Activated B cell treated with CpG ODN at 0.5 μM for 24 hours (primary cell): ENCODE measurements at regions not wholly inside any gene's neighbourhood (a gene's known extent, or its start where the extent isn't known, plus 50 kb on each side); places are given as distances from the start of the nearest gene placed in this dataset.

ENCODE experiments used
- ATAC-seq: fragments of 200-7000 bp; cut with Tn5 transposase; one replicate; pipeline ENCODE4 v1.10.0; 2021; ENCODE audit warnings: low read depth, mild to moderate bottlenecking, moderate library complexity
- CTCF ChIA-PET: fragments of 350-600 bp; sonication (Branson Sonifier 250); formaldehyde crosslinking; loops from one replicate; lab custom pipeline; 2021; ENCODE audit warnings: antibody characterized with exemption; lab: Charles Lee
- POLR2A ChIA-PET: fragments of 350-600 bp; sonication (Branson Sonifier 250); formaldehyde crosslinking; loops from one replicate; lab custom pipeline; 2021; ENCODE audit warnings: antibody characterized with exemption; lab: Charles Lee
- DNase-seq: peaks from one replicate; pipeline ENCODE4 v3.0.0; 2022
- H3K27ac Mint-ChIP-seq: one replicate; pipeline ENCODE4 v1.8.0; 2020; ENCODE audit warnings: mixed read lengths
- H3K27me3 Mint-ChIP-seq: one replicate; pipeline ENCODE4 v1.8.0; 2021; ENCODE audit warnings: mixed read lengths
- H3K36me3 Mint-ChIP-seq: one replicate; pipeline ENCODE4 v1.8.0; 2021; ENCODE audit warnings: low read depth, mixed read lengths
- H3K4me1 Mint-ChIP-seq: one replicate; pipeline ENCODE4 v1.8.0; 2021; ENCODE audit warnings: mixed read lengths
- H3K4me3 Mint-ChIP-seq: one replicate; pipeline ENCODE4 v1.8.0; 2020; ENCODE audit warnings: mild to moderate bottlenecking, mixed read lengths
- H3K9me3 Mint-ChIP-seq: one replicate; pipeline ENCODE4 v1.8.0; 2020; ENCODE audit warnings: mixed read lengths
- CTCF ChIP-seq: fragments of 200-600 bp; IDR thresholded peaks from one replicate; pipeline ENCODE4 v1.8.0; 2022; ENCODE audit warnings: antibody characterized with exemption, mild to moderate bottlenecking
- intact Hi-C: fragments of 100-400 bp; cut with micrococcal nuclease; formaldehyde crosslinking; loops from one replicate; pipeline ENCODE4 v1.15.1; 2024

- no peaks in the 10 kb centered on the region for H3K9me3 Mint-ChIP-seq
- H3K27me3 Mint-ChIP-seq, result no peaks in the 10 kb centered on the region
- H3K36me3 Mint-ChIP-seq, result no peaks in the 10 kb centered on the region
- CTCF ChIA-PET, result no interaction called here
- no peak for ATAC-seq
- H3K27ac Mint-ChIP-seq, result no peak overlapping the region
- TF ChIP-seq CTCF, result no peak
- POLR2A ChIA-PET, result no interaction called here
- H3K4me1 Mint-ChIP-seq, result no peaks in the 10 kb centered on the region
- no peak overlapping the region for H3K4me3 Mint-ChIP-seq
- intact Hi-C loops, result no loop called here
- DNase-seq, result no peak
Observed at GRCh38 chrX:8105531-8105930, 65.5 kb downstream of the VCX2 start.

GRCh38 chrX:8103655-8104054 is 67.4 kb downstream of the VCX2 start:
- CTCF ChIA-PET, result no interaction called here
- TF ChIP-seq CTCF, result no peak
- Mint-ChIP-seq H3K4me1 (no peaks in the 10 kb centered on the region), H3K27ac (no peak overlapping the region), H3K27me3 (no peaks in the 10 kb centered on the region), H3K36me3 (no peaks in the 10 kb centered on the region), H3K9me3 (no peaks in the 10 kb centered on the region), H3K4me3 (no peak overlapping the region)
- intact Hi-C loops, result no loop called here
- POLR2A ChIA-PET, result no interaction called here
- ATAC-seq, result no peak
- DNase-seq, result no peak

GRCh38 chrX:8091510-8091909 is 79.6 kb downstream of the VCX2 start:
- Mint-ChIP-seq H3K9me3 (no peaks in the 10 kb centered on the region), H3K36me3 (no peaks in the 10 kb centered on the region), H3K27me3 (no peaks in the 10 kb centered on the region), H3K4me3 (no peak overlapping the region), H3K4me1 (no peaks in the 10 kb centered on the region), H3K27ac (no peak overlapping the region)
- no peak for TF ChIP-seq CTCF
- POLR2A ChIA-PET, result no interaction called here
- CTCF ChIA-PET, result no interaction called here
- intact Hi-C loops, result no loop called here
- ATAC-seq (no peak), DNase-seq (no peak)

GRCh38 chrX:8090906-8091305 is 80.2 kb downstream of the VCX2 start:
- no peak for TF ChIP-seq CTCF
- Mint-ChIP-seq H3K9me3 (no peaks in the 10 kb centered on the region), H3K27ac (no peak overlapping the region), H3K27me3 (no peaks in the 10 kb centered on the region), H3K36me3 (no peaks in the 10 kb centered on the region), H3K4me3 (no peak overlapping the region), H3K4me1 (no peaks in the 10 kb centered on the region)
- DNase-seq (no peak), ATAC-seq (no peak)
- intact Hi-C loops, result no loop called here
- ChIA-PET CTCF (no interaction called here), POLR2A (no interaction called here)

GRCh38 chrX:8090482-8090881 is 80.6 kb downstream of the VCX2 start:
- Mint-ChIP-seq H3K27ac (no peak overlapping the region), H3K4me1 (no peaks in the 10 kb centered on the region), H3K9me3 (no peaks in the 10 kb centered on the region), H3K27me3 (no peaks in the 10 kb centered on the region), H3K36me3 (no peaks in the 10 kb centered on the region), H3K4me3 (no peak overlapping the region)
- no peak for DNase-seq
- ChIA-PET POLR2A (no interaction called here), CTCF (no interaction called here)
- no peak for ATAC-seq
- intact Hi-C loops, result no loop called here
- no peak for TF ChIP-seq CTCF
